ENCODE measurements at regions not wholly inside any gene's neighbourhood (a gene's known extent, or its start where the extent isn't known, plus 50 kb on each side); places are given as distances from the start of the nearest gene placed in this dataset.

GRCh38 chr2:146468578-146468977 lies 1376.3 kb upstream of the ACVR2A start:
- Histone ChIP-seq H4K20me1 (ENCODE audit: control insufficient read depth, extremely low read depth, insufficient read depth, low read length) (no peaks in the 10 kb centered on the region), H3K9ac (ENCODE audit: insufficient read depth, low read length) (no peak overlapping the region), H3K27me3 (ENCODE audit: control insufficient read depth, insufficient read depth, low read length) (no peaks in the 10 kb centered on the region), H3K4me1 (ENCODE audit: control insufficient read depth, extremely low read depth, insufficient read depth, low read length) (no peaks in the 10 kb centered on the region), H3K79me2 (ENCODE audit: control insufficient read depth, insufficient read depth, low read length) (no peaks in the 10 kb centered on the region), H3K4me3 (replicated peaks in 1 of 4; ENCODE audit: control extremely low read depth in 1 of 4, insufficient read depth in 1 of 4, low read depth in 3 of 4, low read length in 4 of 4) (no peak overlapping the region), H3K9me3 (ENCODE audit: control insufficient read depth, insufficient read depth, low read depth, low read length) (no peaks in the 10 kb centered on the region), H3K27ac (ENCODE audit: insufficient read depth, low read length) (no peak overlapping the region), H2AFZ (ENCODE audit: low read length) (no peak overlapping the region), H3K4me2 (ENCODE audit: extremely low read depth, insufficient read depth, low read length) (no peak overlapping the region), H3K36me3 (ENCODE audit: control insufficient read depth, insufficient read depth, low read length) (no peaks in the 10 kb centered on the region)
- TF ChIP-seq CTCF (conservative IDR thresholded peaks at IDR 0.05 in 1 of 2, IDR thresholded peaks at IDR 0.05 in 1 of 2; ENCODE audit: low read depth in 1 of 2, low read length in 2 of 2) = no peak
- no peak for TF ChIP-seq EZH2 (IDR thresholded peaks at IDR 0.05; ENCODE audit: low read length, missing control alignments)
- DNase-seq (ENCODE audit: low read depth in 2 of 2) = no peak

- TF ChIP-seq EZH2 (IDR thresholded peaks at IDR 0.05; ENCODE audit: low read length, missing control alignments) (no peak), CTCF (conservative IDR thresholded peaks at IDR 0.05 in 1 of 2, IDR thresholded peaks at IDR 0.05 in 1 of 2; ENCODE audit: low read depth in 1 of 2, low read length in 2 of 2) (no peak)
- no peak overlapping the region for H3K4me3 ChIP-seq (replicated peaks in 1 of 4; ENCODE audit: control extremely low read depth in 1 of 4, insufficient read depth in 1 of 4, low read depth in 3 of 4, low read length in 4 of 4)
- no peak overlapping the region for H2AFZ ChIP-seq (ENCODE audit: low read length)
- H3K79me2 ChIP-seq (ENCODE audit: control insufficient read depth, insufficient read depth, low read length) = no peaks in the 10 kb centered on the region
- no peaks in the 10 kb centered on the region for H3K27me3 ChIP-seq (ENCODE audit: control insufficient read depth, insufficient read depth, low read length)
- H4K20me1 ChIP-seq (ENCODE audit: control insufficient read depth, extremely low read depth, insufficient read depth, low read length) = no peaks in the 10 kb centered on the region
- H3K9ac ChIP-seq (ENCODE audit: insufficient read depth, low read length) = no peak overlapping the region
- H3K9me3 ChIP-seq (ENCODE audit: control insufficient read depth, insufficient read depth, low read depth, low read length) = no peaks in the 10 kb centered on the region
- H3K27ac ChIP-seq (ENCODE audit: insufficient read depth, low read length) = no peak overlapping the region
- H3K4me2 ChIP-seq (ENCODE audit: extremely low read depth, insufficient read depth, low read length) = no peak overlapping the region
- H3K36me3 ChIP-seq (ENCODE audit: control insufficient read depth, insufficient read depth, low read length) = no peaks in the 10 kb centered on the region
- DNase-seq (ENCODE audit: low read depth in 2 of 2) = no peak
- no peaks in the 10 kb centered on the region for H3K4me1 ChIP-seq (ENCODE audit: control insufficient read depth, extremely low read depth, insufficient read depth, low read length)
These were observed 1377.4 kb upstream of the ACVR2A start for GRCh38 chr2:146467425-146467824.

- Histone ChIP-seq H3K36me3 (ENCODE audit: control insufficient read depth, insufficient read depth, low read length) (no peaks in the 10 kb centered on the region), H3K4me3 (replicated peaks in 1 of 4; ENCODE audit: control extremely low read depth in 1 of 4, insufficient read depth in 1 of 4, low read depth in 3 of 4, low read length in 4 of 4) (no peak overlapping the region), H3K4me2 (ENCODE audit: extremely low read depth, insufficient read depth, low read length) (no peak overlapping the region), H4K20me1 (ENCODE audit: control insufficient read depth, extremely low read depth, insufficient read depth, low read length) (no peaks in the 10 kb centered on the region), H3K4me1 (ENCODE audit: control insufficient read depth, extremely low read depth, insufficient read depth, low read length) (no peaks in the 10 kb centered on the region), H3K79me2 (ENCODE audit: control insufficient read depth, insufficient read depth, low read length) (no peaks in the 10 kb centered on the region), H2AFZ (ENCODE audit: low read length) (no peak overlapping the region), H3K27me3 (ENCODE audit: control insufficient read depth, insufficient read depth, low read length) (no peaks in the 10 kb centered on the region), H3K27ac (ENCODE audit: insufficient read depth, low read length) (no peak overlapping the region), H3K9me3 (ENCODE audit: control insufficient read depth, insufficient read depth, low read depth, low read length) (no peaks in the 10 kb centered on the region), H3K9ac (ENCODE audit: insufficient read depth, low read length) (no peak overlapping the region)
- no peak for DNase-seq (ENCODE audit: low read depth in 2 of 2)
- TF ChIP-seq CTCF (conservative IDR thresholded peaks at IDR 0.05 in 1 of 2, IDR thresholded peaks at IDR 0.05 in 1 of 2; ENCODE audit: low read depth in 1 of 2, low read length in 2 of 2) (no peak), EZH2 (IDR thresholded peaks at IDR 0.05; ENCODE audit: low read length, missing control alignments) (no peak)
These were observed 1379.4 kb upstream of the ACVR2A start for GRCh38 chr2:146465460-146465859.

All from fibroblast of lung (primary cell).